Mucosa of stomach (tissue), 1 donor: ENCODE measurements at regions not wholly inside any gene's neighbourhood (a gene's known extent, or its start where the extent isn't known, plus 50 kb on each side); places are given as distances from the start of the nearest gene placed in this dataset.

Experiments
- H3K27me3 ChIP-seq: one replicate; pipeline ENCODE4 v1.7.0; 2013; ENCODE audit warnings: mild to moderate bottlenecking, low read length; ENCODE audit not compliant: control insufficient read depth, insufficient read depth
- H3K36me3 ChIP-seq: one replicate; pipeline ENCODE4 v1.7.0; 2013; ENCODE audit warnings: low read length; ENCODE audit not compliant: control insufficient read depth, insufficient read depth
- H3K4me1 ChIP-seq: one replicate; pipeline ENCODE4 v1.7.0; 2013; ENCODE audit warnings: mild to moderate bottlenecking, low read length; ENCODE audit not compliant: control insufficient read depth, insufficient read depth
- H3K4me3 ChIP-seq: one replicate; pipeline ENCODE4 v1.7.0; 2013; ENCODE audit warnings: low read length
- H3K9ac ChIP-seq: one replicate; pipeline ENCODE4 v1.7.0; 2013; ENCODE audit warnings: mild to moderate bottlenecking, low read length, moderate library complexity
- H3K9me3 ChIP-seq: one replicate; pipeline ENCODE4 v1.7.0; 2013; ENCODE audit warnings: mild to moderate bottlenecking, low read length, moderate library complexity; ENCODE audit not compliant: control insufficient read depth
- donor health status: Pancreatic carcinoma.

DNA sequence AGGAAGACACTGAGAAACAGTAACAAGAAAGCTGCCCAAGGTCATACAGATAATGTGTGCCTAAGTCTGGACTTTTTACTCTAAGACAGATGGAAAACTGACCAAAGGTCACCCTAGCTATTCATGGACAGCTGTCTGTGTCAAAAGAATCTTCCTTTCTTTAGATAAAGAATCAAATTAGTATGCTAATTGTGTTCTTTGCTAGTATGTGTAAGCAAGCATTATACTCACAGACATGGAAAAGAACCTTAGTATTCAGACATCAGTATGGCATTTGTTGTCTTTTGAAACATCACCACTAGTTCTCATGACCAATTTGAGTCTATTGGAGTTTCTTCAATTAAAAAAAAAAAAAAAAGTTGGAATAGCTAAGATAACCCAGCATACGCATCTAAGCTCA is 91.8 kb upstream of the SOX2 start:
- Histone ChIP-seq H3K27me3 (no peaks in the 10 kb centered on the region), H3K4me1 (no peaks in the 10 kb centered on the region), H3K4me3 (no peak overlapping the region), H3K9me3 (no peaks in the 10 kb centered on the region), H3K9ac (no peak overlapping the region), H3K36me3 (no peaks in the 10 kb centered on the region)

DNA sequence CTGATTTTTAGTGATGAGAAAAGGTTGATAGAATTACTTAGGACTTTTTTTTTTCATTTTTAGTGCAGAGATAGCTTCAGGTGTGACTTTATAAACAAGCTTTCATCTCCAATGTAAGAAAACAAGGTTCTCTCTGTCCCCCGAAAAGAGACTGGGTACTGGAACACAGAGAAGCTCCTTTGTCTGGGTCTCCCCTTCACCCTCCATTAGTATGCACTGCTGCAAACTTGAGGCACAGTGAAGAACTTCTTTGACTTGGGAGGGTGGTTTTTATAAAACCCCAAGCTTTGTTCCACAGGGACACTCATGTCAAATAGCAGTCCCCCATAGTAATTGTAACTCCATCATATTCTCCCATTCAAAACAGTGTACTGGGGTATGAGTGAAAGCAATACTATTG is 93.5 kb upstream of the SOX2 start:
- Histone ChIP-seq H3K27me3 (no peaks in the 10 kb centered on the region), H3K36me3 (no peaks in the 10 kb centered on the region), H3K4me3 (no peak overlapping the region), H3K9me3 (no peaks in the 10 kb centered on the region), H3K9ac (no peak overlapping the region), H3K4me1 (no peaks in the 10 kb centered on the region)

DNA sequence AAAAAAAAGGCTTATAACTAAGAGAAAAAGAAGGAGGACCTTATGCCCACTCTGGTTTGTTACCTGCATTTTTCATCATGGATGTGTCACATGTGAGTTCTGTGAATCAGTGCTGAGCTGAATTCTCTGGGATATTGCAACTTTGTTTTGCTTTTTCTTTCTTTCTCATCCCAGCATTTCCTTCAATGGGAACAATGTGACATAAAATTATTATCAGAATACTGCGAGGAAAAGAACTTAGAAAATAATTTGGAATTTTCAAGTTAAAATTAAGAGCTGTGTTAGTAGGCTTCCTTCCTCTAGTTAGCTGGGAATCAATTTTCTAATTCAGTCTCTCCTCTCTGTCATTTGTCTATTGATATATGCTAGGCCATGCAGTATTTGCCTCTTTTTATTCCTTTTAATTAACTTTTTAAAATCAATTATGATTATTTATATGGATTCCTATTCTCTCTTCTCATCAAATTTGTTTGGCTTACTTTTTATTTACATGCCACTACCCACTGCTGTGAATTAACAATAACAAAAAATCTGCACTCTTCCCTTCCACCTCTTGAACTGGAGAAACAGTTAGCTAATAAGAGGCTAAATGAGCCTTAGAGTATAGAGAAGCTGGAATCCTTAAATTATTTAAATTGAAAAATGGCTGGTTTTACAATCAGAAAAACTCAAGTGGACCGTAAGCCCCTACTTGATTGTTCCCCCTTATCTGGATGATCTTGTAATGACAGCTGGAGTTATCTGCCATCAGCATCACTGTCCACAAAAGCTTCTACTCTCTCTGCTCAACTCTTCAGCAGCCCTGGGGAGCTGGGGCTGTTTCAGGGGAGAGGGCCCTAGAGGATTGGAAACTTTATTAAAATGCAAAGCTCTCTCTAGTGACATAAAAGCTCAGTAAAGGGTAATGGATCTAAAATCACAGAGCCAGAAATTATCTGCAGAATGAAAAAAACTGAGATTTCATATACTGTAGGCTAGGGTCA is 95.3 kb upstream of the SOX2 start:
- H3K27me3 ChIP-seq = no peaks in the 10 kb centered on the region
- H3K4me1 ChIP-seq = no peaks in the 10 kb centered on the region
- no peak overlapping the region for H3K4me3 ChIP-seq
- H3K9ac ChIP-seq = no peak overlapping the region
- H3K9me3 ChIP-seq = no peaks in the 10 kb centered on the region
- no peaks in the 10 kb centered on the region for H3K36me3 ChIP-seq

DNA sequence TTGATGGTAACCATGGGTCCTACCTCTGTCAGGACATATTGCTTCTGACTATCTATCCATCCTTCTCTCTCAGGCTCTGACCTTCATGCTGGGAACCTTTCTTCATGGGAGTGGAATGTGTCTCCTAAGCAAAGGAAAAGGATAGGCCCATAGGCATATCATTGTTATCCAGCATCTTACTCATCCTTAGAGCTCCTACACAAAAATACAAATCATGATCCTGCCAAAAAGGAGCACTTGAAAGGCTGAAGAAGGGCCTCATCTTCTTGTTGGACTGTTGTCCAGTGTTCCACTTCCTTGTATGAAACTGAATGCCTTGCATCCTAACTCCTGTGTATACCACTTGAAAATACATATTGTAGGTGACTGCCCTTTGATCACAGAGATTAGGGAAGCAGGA is 96.1 kb upstream of the SOX2 start:
- Histone ChIP-seq H3K27me3 (no peaks in the 10 kb centered on the region), H3K9me3 (no peaks in the 10 kb centered on the region), H3K4me3 (no peak overlapping the region), H3K9ac (no peak overlapping the region), H3K4me1 (no peaks in the 10 kb centered on the region), H3K36me3 (no peaks in the 10 kb centered on the region)

DNA sequence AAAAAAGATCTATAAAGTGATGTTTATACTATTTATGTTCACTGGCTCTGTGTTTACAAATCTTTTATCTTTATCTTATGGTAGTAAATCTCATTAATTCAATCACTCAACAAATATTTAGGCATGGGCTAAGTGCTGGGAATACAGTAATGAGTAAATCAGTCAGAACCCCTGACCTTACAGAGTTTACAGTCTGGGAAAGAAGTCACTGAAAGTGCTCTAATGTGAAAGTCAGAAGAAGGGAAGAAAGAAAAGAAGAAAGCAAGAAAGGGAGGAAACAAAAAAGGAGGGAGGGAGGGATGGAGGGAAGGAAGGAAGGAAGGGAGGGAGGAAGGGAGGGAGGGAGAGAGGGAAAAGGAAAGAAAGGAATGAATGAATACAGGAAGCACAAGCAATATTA is 96.8 kb upstream of the SOX2 start:
- Histone ChIP-seq H3K4me1 (no peaks in the 10 kb centered on the region), H3K4me3 (no peak overlapping the region), H3K36me3 (no peaks in the 10 kb centered on the region), H3K9ac (no peak overlapping the region), H3K9me3 (no peaks in the 10 kb centered on the region), H3K27me3 (no peaks in the 10 kb centered on the region)

DNA sequence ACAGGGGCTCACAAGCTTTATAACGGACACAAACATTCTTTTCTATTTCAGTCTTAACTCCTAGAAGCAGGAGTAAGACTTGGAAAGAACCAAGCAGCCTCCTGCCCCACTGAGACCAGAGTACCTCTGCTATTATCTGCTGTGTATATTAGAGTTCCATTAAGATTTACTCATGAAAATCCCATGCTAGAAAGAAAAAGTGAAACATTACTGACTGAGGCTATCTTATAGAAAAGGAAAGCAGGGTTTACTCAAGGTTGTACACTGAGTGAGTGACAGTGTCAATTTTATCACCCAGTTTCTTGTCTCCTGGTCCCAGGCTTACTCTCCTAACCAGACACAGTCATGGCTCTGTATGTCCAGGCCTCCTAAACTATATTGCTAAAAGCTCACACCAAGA is 97.9 kb upstream of the SOX2 start:
- Histone ChIP-seq H3K36me3 (no peaks in the 10 kb centered on the region), H3K9ac (no peak overlapping the region), H3K9me3 (no peaks in the 10 kb centered on the region), H3K27me3 (no peaks in the 10 kb centered on the region), H3K4me3 (no peak overlapping the region), H3K4me1 (no peaks in the 10 kb centered on the region)

DNA sequence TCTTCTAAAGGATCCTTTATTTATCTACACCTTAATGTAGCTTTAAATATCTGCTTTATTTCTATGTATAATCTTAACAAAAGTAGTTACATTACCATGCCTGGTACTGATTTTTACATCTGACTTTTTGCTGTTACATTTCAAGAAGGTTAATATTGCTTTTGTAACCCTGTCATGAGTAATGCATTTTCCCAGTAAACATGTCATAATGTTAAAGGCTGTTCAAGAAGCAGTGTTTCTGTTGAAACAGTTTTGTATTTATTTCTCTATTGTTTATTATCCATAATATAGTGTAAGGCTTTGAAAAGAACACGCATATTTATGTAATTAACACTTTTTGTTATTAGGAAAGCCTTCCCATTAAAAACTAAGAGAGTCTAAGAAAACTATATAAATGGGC is 98.5 kb upstream of the SOX2 start:
- H3K9ac ChIP-seq = no peak overlapping the region
- H3K4me3 ChIP-seq = no peak overlapping the region
- H3K4me1 ChIP-seq = no peaks in the 10 kb centered on the region
- no peaks in the 10 kb centered on the region for H3K36me3 ChIP-seq
- H3K27me3 ChIP-seq = no peaks in the 10 kb centered on the region
- no peaks in the 10 kb centered on the region for H3K9me3 ChIP-seq

DNA sequence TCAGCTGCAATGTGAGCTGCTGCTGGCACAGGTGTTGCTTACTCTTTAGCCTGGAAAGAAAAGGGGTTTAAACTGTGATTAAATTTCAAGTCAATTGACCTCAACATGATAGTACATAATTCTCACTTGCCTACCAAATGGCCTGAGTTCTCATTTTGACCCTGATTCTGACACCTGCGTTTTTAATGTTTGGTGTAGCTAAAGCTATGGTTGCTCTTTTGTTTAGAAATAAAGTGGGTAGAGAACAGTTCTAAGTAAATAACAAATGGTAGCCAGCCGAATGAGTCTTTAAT is 100.8 kb upstream of the SOX2 start:
- no peak overlapping the region for H3K9ac ChIP-seq
- no peaks in the 10 kb centered on the region for H3K4me1 ChIP-seq
- H3K27me3 ChIP-seq = no peaks in the 10 kb centered on the region
- no peaks in the 10 kb centered on the region for H3K36me3 ChIP-seq
- no peak overlapping the region for H3K4me3 ChIP-seq
- H3K9me3 ChIP-seq = no peaks in the 10 kb centered on the region

DNA sequence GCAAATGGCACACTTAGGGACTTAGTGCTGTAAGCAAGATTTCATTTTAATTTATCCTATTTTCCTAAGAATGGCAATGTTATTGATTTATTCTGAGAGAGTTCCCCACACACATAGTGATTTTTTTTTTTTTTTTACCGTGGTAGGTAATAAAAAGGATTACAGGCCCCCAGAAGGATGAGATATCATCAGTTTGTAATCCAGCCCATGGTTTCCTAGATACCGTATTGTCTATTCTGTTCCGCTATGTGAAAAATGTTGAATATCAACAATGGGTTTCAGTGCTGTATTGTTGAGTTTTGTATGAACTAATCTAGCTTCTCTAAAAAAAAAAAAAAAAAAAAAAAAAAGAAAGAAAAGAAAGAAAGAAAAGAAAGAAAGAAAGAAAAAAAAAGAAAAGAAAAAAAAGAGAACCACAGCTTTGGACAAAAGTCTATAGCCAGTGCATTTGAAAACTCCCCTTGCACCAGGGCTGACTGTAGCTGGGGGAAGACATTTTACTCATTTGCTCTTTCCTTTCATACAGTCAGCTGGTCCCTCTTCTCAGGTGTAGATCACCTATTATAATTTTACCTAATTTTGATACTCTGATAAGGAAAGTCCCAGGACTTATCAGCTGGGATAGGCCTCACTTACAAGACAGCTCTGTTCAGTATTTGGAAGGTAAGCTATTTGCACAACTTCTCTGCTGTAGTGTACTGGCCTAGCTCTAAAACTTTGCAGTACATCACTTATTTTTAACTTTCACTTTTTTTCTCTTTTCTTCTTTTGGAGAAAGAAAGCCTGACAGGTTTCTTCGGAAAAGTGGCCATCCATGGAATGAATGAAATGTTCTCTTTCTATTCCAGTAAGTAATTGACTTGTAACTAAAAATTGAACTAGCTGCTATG is 101.4 kb upstream of the SOX2 start:
- H3K4me3 ChIP-seq = no peak overlapping the region
- no peak overlapping the region for H3K9ac ChIP-seq
- no peaks in the 10 kb centered on the region for H3K27me3 ChIP-seq
- no peaks in the 10 kb centered on the region for H3K9me3 ChIP-seq
- no peaks in the 10 kb centered on the region for H3K4me1 ChIP-seq
- no peaks in the 10 kb centered on the region for H3K36me3 ChIP-seq

DNA sequence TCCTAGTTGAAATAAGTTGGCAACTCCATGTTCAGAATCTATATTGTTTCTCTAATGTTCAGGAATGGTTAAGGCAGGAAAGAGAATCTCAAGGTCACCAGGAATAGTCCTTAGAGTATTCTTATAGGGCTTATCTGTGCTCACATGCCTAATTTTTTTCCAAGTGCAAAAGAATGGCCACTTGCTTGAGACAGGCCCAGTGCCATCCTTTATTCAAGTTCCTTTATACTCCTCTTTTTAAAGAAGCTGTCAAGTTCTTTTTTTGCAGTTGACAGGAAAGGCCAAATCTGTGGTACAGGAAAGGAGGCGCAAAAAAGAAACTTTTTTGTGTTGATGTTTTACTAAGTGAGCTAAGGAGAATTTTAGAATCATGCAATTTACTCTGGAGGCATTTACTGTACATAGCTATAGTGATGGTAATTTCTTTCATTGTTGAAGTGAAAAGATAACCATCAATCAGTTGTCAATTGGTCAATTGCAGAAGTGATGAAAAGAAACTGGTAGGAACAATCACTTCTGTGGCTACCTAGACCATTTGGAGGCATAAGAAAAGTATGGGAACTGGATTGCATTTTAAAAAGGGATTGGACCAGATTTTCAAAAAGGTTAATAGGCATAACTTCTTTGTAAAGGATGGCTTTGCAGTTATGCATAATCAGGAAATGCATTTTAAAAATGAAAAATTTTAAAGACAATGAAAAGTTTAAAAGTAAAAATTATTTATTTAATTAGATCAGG is 102.5 kb upstream of the SOX2 start:
- Histone ChIP-seq H3K36me3 (no peaks in the 10 kb centered on the region), H3K27me3 (no peaks in the 10 kb centered on the region), H3K9ac (no peak overlapping the region), H3K9me3 (no peaks in the 10 kb centered on the region), H3K4me1 (no peaks in the 10 kb centered on the region), H3K4me3 (no peak overlapping the region)

DNA sequence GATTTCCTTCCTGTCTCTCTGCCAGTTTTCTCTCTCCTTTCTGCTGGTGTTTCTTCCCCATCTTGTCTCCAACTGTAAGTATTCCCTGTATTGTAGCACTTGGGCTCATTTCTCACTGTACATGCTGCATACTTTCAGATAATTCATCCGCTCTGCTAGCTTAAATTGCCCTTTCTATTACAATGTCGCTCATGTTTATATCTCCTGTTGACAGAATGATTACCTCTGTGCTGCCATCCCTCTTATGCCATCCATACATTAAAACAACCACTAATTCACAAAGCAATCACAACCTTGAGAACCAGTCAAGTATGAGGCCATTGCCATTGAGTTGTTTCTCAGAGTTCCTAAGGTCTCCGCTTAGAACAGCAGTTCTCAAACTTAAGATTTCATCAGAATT is 107.5 kb upstream of the SOX2 start:
- Histone ChIP-seq H3K36me3 (no peaks in the 10 kb centered on the region), H3K4me3 (no peak overlapping the region), H3K27me3 (no peaks in the 10 kb centered on the region), H3K4me1 (no peaks in the 10 kb centered on the region), H3K9ac (no peak overlapping the region), H3K9me3 (no peaks in the 10 kb centered on the region)

DNA sequence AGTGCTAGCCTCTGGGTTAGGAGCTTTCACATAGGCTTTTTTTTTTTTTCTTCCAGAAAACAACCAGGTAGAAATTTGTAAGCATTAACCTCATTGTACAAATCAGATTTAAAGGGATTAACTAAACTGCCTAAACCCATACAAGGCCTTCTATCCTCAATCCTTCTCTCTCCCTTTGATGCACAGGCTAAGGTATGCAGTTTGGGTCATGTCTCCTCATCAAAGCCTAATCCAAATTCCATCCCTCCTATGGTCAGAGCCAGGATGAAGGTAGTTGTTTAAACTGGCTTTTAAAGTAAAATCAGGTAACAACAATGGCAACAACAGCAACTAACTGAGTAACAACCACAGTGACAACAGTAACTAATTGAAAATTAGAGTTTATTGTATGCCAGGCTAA is 115.6 kb upstream of the SOX2 start:
- Histone ChIP-seq H3K9me3 (no peaks in the 10 kb centered on the region), H3K27me3 (no peaks in the 10 kb centered on the region), H3K36me3 (no peaks in the 10 kb centered on the region), H3K4me3 (no peak overlapping the region), H3K9ac (no peak overlapping the region), H3K4me1 (no peaks in the 10 kb centered on the region)
